ENCODE measurements at regions not wholly inside any gene's neighbourhood (a gene's known extent, or its start where the extent isn't known, plus 50 kb on each side); places are given as distances from the start of the nearest gene placed in this dataset.

DNA sequence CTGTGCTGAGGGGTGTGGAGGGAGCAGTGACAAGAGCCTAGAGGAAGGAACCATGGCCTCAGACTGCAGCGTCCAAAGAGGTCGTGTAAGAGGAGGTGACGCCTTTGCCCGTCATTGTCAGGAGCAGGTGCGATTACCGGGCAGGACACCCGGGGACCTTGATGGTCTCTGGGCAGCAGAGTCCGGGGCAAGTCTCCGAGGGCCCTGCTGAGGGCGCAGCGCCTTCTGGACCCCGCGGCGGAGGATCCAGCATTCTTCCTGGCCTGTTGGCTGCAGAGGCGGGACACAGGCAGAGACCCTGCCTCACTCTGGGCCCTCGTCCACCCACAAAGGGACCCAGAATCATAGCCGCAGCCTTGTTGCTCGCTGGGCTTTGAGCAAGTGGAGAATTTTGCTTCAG, 1168.8 kb downstream of the BRD1 start:
- no peak for TF ChIP-seq EZH2 (IDR thresholded peaks at IDR 0.05; ENCODE audit: insufficient read depth, poor library complexity, severe bottlenecking)
- no peak for TF ChIP-seq EZH2phosphoT487 (IDR thresholded peaks at IDR 0.05; ENCODE audit: insufficient read depth, low read depth)
